Mesendoderm (in vitro differentiated cells): ENCODE measurements at regions not wholly inside any gene's neighbourhood (a gene's known extent, or its start where the extent isn't known, plus 50 kb on each side); places are given as distances from the start of the nearest gene placed in this dataset.

Experiments used
- DNase-seq: peaks from one replicate; pipeline ENCODE4 v3.0.0; 2013
- H2AK5ac ChIP-seq: 2 replicates; pipeline ENCODE4 v1.6.1; 2013; ENCODE audit warnings: low read length, inconsistent platforms
- H2BK120ac ChIP-seq: 2 replicates; pipeline ENCODE4 v1.6.1; 2013; ENCODE audit warnings: low read depth, mild to moderate bottlenecking, low read length, moderate library complexity, mixed read lengths
- H2BK15ac ChIP-seq: replicated peaks from 2 replicates; pipeline ENCODE4 v1.6.1; 2013; ENCODE audit warnings: low read depth, mild to moderate bottlenecking, moderate library complexity
- H2BK5ac ChIP-seq: 2 replicates; pipeline ENCODE4 v1.6.1; 2013; ENCODE audit warnings: low read length, inconsistent platforms
- H3K18ac ChIP-seq: 2 replicates; pipeline ENCODE4 v1.6.1; 2013; ENCODE audit warnings: mild to moderate bottlenecking, low read length, mixed read lengths
- H3K23ac ChIP-seq: one replicate; pipeline ENCODE4 v1.6.1; 2013; ENCODE audit warnings: low read length
- H3K27ac ChIP-seq: 2 replicates; pipeline ENCODE4 v1.5.1; 2013; ENCODE audit warnings: low read depth, mild to moderate bottlenecking, inconsistent platforms, low read length, moderate library complexity
- H3K27me3 ChIP-seq: 2 replicates; pipeline ENCODE4 v1.6.1; 2013; ENCODE audit warnings: low read length, control low read depth, mild to moderate bottlenecking, inconsistent platforms; ENCODE audit not compliant: insufficient read depth, poor library complexity
- H3K36me3 ChIP-seq: 2 replicates; pipeline ENCODE4 v1.6.1; 2013; ENCODE audit warnings: low read length, inconsistent platforms; ENCODE audit not compliant: control insufficient read depth, insufficient read depth
- H3K4ac ChIP-seq: one replicate; pipeline ENCODE4 v1.6.1; 2013; ENCODE audit warnings: low read depth, mild to moderate bottlenecking, low read length, moderate library complexity
- H3K4me1 ChIP-seq: 2 replicates; pipeline ENCODE4 v1.6.1; 2013; ENCODE audit warnings: low read depth, low read length, inconsistent platforms; ENCODE audit not compliant: control insufficient read depth
- H3K4me2 ChIP-seq: 2 replicates; pipeline ENCODE4 v1.6.1; 2013; ENCODE audit warnings: low read length
- H3K4me3 ChIP-seq: 2 replicates; pipeline ENCODE4 v1.5.1; 2013; ENCODE audit warnings: mild to moderate bottlenecking, low read length
- H3K56ac ChIP-seq: one replicate; pipeline ENCODE4 v1.6.1; 2013; ENCODE audit warnings: low read length
- H3K79me1 ChIP-seq: 2 replicates; pipeline ENCODE4 v1.6.1; 2013; ENCODE audit warnings: low read length, inconsistent platforms
- H3K79me2 ChIP-seq: 2 replicates; pipeline ENCODE4 v1.6.1; 2013; ENCODE audit warnings: mild to moderate bottlenecking, low read length; ENCODE audit not compliant: control insufficient read depth, insufficient read depth
- H3K9ac ChIP-seq: 2 replicates; pipeline ENCODE4 v1.6.1; 2013; ENCODE audit warnings: low read length, inconsistent platforms
- H4K5ac ChIP-seq: one replicate; pipeline ENCODE4 v1.6.1; 2013; ENCODE audit warnings: low read length
- H4K8ac ChIP-seq: one replicate; pipeline ENCODE4 v1.6.1; 2013; ENCODE audit warnings: low read depth, mild to moderate bottlenecking, control low read depth, low read length, moderate library complexity
- WGBS: extraction: QIAGEN DNeasy Blood & Tissue Kit; methylation state at CpG from one replicate; pipeline ENCODE4 v1.1.7; 2013; ENCODE audit warnings: low lambda C conversion rate, missing lambda C conversion rate; ENCODE audit not compliant: insufficient coverage; ENCODE audit errors: extremely low coverage; 5-methylcytosine and 5-hydroxymethylcytosine counted together

DNA sequence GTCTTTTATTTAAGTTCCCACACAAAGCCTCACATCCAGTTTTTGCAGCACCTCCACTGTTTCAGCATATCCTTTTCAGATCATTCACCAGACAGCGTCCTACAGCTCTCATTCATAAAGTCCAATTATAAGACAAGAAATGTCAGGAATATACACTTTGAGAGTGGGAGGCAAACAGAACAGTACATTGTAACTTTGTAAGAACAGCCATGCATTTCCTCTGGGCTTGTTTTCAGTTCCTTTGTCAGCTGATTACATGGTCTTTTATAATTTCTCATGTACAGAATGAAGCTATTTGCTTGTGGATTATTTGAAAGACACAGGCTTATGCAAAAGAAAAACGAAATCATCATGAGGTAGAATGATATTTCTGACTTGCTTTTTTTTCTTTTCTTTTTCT is 85.7 kb downstream of the SOX2 start:
- no peak overlapping the region for H3K23ac ChIP-seq
- H3K4ac ChIP-seq, result no peak overlapping the region
- no peak overlapping the region for H3K18ac ChIP-seq
- H3K36me3 ChIP-seq, result no peaks in the 10 kb centered on the region
- WGBS, result no CpG with 5 or more reads among the region's 2 CpGs
- no peak overlapping the region for H2BK120ac ChIP-seq
- H3K4me1 ChIP-seq, result no peaks in the 10 kb centered on the region
- no peak overlapping the region for H4K5ac ChIP-seq
- H3K27me3 ChIP-seq, result no peaks in the 10 kb centered on the region
- H4K8ac ChIP-seq, result no peak overlapping the region
- no peak overlapping the region for H3K9ac ChIP-seq
- no peak overlapping the region for H2AK5ac ChIP-seq
- H3K56ac ChIP-seq, result no peak overlapping the region
- H3K79me2 ChIP-seq, result no peaks in the 10 kb centered on the region
- H2BK5ac ChIP-seq, result no peak overlapping the region
- H2BK15ac ChIP-seq, result no peak overlapping the region
- H3K79me1 ChIP-seq, result no peaks in the 10 kb centered on the region
- no peak for DNase-seq
- H3K4me2 ChIP-seq, result no peak overlapping the region
- H3K27ac ChIP-seq, result no peak overlapping the region
- no peak overlapping the region for H3K4me3 ChIP-seq

DNA sequence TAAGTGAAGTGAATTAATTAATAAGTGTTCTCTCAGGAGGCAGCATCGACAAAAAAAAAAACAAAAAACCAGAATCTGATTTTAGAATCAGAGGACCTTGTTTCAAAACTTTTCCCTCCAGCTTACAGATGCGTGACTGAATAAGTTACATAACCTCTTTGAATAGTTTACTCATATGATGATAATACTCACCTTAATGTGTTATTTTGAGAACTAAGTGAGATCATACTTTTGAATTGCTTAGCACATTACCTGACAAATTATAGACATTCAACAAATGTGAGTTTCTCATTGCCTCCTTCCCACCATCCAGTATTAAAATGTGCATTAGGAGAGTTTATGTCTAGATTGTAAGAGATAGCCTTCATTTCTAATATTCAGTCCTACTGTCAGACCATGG is 94.0 kb downstream of the SOX2 start:
- H2BK5ac ChIP-seq, result no peak overlapping the region
- H2BK15ac ChIP-seq, result no peak overlapping the region
- H4K5ac ChIP-seq, result no peak overlapping the region
- no peak overlapping the region for H3K4me3 ChIP-seq
- WGBS, result no CpG with 5 or more reads among the region's 2 CpGs
- no peak for DNase-seq
- H2BK120ac ChIP-seq, result no peak overlapping the region
- no peak overlapping the region for H3K4me2 ChIP-seq
- H3K27ac ChIP-seq, result no peak overlapping the region
- H3K18ac ChIP-seq, result no peak overlapping the region
- H3K9ac ChIP-seq, result no peak overlapping the region
- H3K27me3 ChIP-seq, result no peaks in the 10 kb centered on the region
- H2AK5ac ChIP-seq, result no peak overlapping the region
- H4K8ac ChIP-seq, result no peak overlapping the region
- no peak overlapping the region for H3K23ac ChIP-seq
- H3K79me1 ChIP-seq, result no peaks in the 10 kb centered on the region
- H3K4me1 ChIP-seq, result no peaks in the 10 kb centered on the region
- H3K4ac ChIP-seq, result no peak overlapping the region
- no peaks in the 10 kb centered on the region for H3K79me2 ChIP-seq
- no peaks in the 10 kb centered on the region for H3K36me3 ChIP-seq
- H3K56ac ChIP-seq, result no peak overlapping the region

DNA sequence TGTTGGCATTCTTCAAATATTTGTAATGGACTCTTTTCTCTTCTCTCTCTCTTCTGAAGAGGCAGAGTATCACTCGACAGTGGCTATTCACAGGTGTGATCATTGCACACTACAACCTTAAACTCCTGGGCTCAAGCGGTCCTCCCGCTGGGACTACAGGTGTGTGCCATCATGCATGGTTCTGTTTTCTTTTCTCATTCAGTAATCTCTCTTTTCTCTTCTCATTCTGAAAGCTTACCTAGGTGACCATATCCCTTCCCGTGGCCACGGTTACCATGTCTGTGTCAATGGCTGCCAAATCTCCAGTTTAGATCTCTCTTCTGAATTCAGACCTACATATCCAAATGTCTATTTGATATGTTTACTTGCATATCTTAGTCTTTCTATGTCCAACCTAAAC is 96.3 kb downstream of the SOX2 start:
- Histone ChIP-seq H2BK120ac (no peak overlapping the region), H3K4me2 (no peak overlapping the region), H3K36me3 (no peaks in the 10 kb centered on the region), H3K79me1 (no peaks in the 10 kb centered on the region), H3K18ac (no peak overlapping the region), H3K56ac (no peak overlapping the region), H3K23ac (no peak overlapping the region), H3K27me3 (no peaks in the 10 kb centered on the region), H3K79me2 (no peaks in the 10 kb centered on the region), H2BK15ac (no peak overlapping the region), H3K27ac (no peak overlapping the region), H4K5ac (no peak overlapping the region), H3K4me1 (no peaks in the 10 kb centered on the region), H3K9ac (no peak overlapping the region), H4K8ac (no peak overlapping the region), H2BK5ac (no peak overlapping the region), H3K4ac (no peak overlapping the region), H2AK5ac (no peak overlapping the region), H3K4me3 (no peak overlapping the region)
- WGBS, result no CpG with 5 or more reads among the region's 5 CpGs
- DNase-seq, result no peak

DNA sequence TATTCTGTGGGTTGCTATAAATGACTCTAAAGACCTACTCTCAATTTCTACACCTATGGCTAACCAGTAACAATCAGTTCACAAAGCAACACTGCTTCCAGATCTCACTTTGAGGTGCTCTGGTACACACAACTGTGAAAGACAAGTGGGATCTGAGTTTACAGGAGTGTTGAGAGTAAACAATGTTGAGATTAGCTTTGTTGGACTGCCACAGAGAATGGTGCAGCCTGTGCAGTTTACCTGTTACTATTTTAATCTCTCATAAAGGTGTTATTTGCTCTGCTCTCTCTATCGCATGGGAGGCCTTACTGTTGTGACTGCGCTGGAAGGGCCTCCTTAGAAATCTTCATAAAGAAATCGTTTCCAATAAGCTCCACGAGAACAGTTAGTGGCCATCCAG is 112.0 kb downstream of the SOX2 start:
- no CpG with 5 or more reads among the region's 4 CpGs for WGBS
- Histone ChIP-seq H4K5ac (no peak overlapping the region), H3K27me3 (no peaks in the 10 kb centered on the region), H4K8ac (no peak overlapping the region), H3K36me3 (no peaks in the 10 kb centered on the region), H2AK5ac (no peak overlapping the region), H3K4ac (no peak overlapping the region), H3K23ac (no peak overlapping the region), H3K56ac (no peak overlapping the region), H3K4me3 (no peak overlapping the region), H3K9ac (no peak overlapping the region), H2BK120ac (no peak overlapping the region), H3K4me1 (no peaks in the 10 kb centered on the region), H3K27ac (no peak overlapping the region), H2BK15ac (no peak overlapping the region), H3K4me2 (no peak overlapping the region), H3K79me2 (no peaks in the 10 kb centered on the region), H2BK5ac (no peak overlapping the region), H3K18ac (no peak overlapping the region), H3K79me1 (no peaks in the 10 kb centered on the region)
- no peak for DNase-seq

DNA sequence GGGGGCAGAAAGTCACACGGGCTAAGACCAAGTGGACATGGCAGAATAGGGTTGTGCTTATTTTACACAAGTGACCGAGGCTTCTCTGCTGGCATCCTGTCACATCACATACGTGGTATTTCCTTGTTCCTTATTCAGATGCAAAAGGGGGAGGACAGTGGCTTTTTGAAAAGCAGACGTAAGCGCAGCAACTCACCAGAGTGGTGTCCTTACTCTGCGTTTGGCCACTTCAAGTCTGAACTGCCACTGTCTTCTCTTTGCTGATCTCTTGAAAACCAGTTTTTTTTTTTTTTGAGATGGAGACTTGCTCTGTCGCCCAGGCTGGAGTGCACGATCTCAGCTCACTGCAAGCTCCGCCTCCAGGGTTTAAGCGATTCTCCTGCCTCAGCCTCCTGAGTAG is 113.2 kb downstream of the SOX2 start:
- Histone ChIP-seq H3K4me3 (no peak overlapping the region), H3K4me2 (no peak overlapping the region), H2BK15ac (no peak overlapping the region), H3K79me1 (no peaks in the 10 kb centered on the region), H2AK5ac (no peak overlapping the region), H3K56ac (no peak overlapping the region), H3K36me3 (no peaks in the 10 kb centered on the region), H2BK5ac (no peak overlapping the region), H3K4ac (no peak overlapping the region), H3K9ac (no peak overlapping the region), H3K18ac (no peak overlapping the region), H3K4me1 (no peaks in the 10 kb centered on the region), H3K79me2 (no peaks in the 10 kb centered on the region), H3K27me3 (no peaks in the 10 kb centered on the region), H4K5ac (no peak overlapping the region), H2BK120ac (no peak overlapping the region), H4K8ac (no peak overlapping the region), H3K23ac (no peak overlapping the region), H3K27ac (no peak overlapping the region)
- WGBS, result no CpG with 5 or more reads among the region's 10 CpGs
- peak; percentile 2 for DNase-seq

DNA sequence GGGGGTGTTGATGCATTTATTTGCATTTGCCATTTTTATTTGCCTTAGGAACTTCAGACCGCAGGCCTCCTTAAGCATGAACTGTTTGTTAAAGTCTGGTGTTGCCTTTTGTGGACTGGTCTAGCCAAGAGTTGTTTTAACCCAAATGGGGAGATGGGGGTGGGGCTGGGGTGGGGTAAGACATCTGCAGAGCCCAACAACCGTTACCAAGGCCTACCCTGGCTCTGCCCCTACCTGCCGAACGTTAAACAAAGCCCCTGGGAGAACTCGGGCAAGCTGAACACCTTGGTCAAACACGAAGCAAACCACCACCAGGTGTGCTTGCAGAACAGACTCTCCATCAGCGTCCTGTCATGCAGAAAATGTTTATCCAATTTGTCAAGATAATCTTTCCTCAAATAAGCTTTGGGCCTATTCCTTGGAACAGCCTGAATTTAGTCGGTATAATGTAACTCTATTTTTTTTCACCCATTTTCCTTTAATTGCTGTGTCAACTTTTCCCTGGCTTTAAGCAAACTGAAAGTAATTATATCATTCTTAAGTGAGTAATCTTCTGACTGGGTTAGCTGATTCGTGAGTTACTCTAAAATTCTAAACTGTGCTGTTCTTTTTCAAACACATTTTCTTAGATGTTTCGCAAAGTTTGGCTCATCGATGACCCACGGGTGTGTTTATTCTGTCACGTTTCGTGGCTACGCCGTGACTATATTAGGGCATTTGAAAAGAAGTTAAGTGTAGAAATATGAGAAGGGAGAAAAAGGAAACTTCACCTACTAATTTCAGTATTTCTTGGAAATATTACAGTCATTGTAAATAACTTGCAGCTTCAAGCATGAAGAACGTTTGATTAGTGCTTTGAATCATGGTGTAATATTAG is 127.6 kb downstream of the SOX2 start:
- no peak for DNase-seq

More for the DNA sequence above, 127.6 kb downstream of the SOX2 start:
- Histone ChIP-seq H3K27me3 (no peaks in the 10 kb centered on the region), H4K8ac (no peak overlapping the region), H3K9ac (no peak overlapping the region), H2AK5ac (no peak overlapping the region), H3K4ac (no peak overlapping the region), H3K4me3 (no peak overlapping the region), H3K4me2 (no peak overlapping the region), H3K4me1 (no peaks in the 10 kb centered on the region), H4K5ac (no peak overlapping the region), H2BK5ac (no peak overlapping the region), H2BK15ac (no peak overlapping the region), H3K56ac (no peak overlapping the region), H3K36me3 (no peaks in the 10 kb centered on the region), H2BK120ac (no peak overlapping the region), H3K27ac (no peak overlapping the region), H3K18ac (no peak overlapping the region), H3K79me1 (no peaks in the 10 kb centered on the region), H3K23ac (no peak overlapping the region), H3K79me2 (no peaks in the 10 kb centered on the region)
- no CpG with 5 or more reads among the region's 17 CpGs for WGBS
